Fibroblast of lung (primary cell): ENCODE measurements at regions not wholly inside any gene's neighbourhood (a gene's known extent, or its start where the extent isn't known, plus 50 kb on each side); places are given as distances from the start of the nearest gene placed in this dataset.

Source experiments
- EZH2 ChIP-seq: IDR thresholded peaks from 2 replicates; pipeline ENCODE4 v1.5.1; 2012; ENCODE audit warnings: low read length, control low read depth, mild to moderate bottlenecking; ENCODE audit errors: missing control alignments
- TF ChIP-seq, protein P1 (sequence below), 2 donors: IDR thresholded peaks in 1 of 2; conservative IDR thresholded peaks in 1 of 2; 1 replicate in 1 of 2; 2 replicates in 1 of 2; pipeline ENCODE4 v1.5.1; 2011 to 2012; ENCODE audit warnings: low read length in 2 of 2, control low read depth in 1 of 2, inconsistent platforms in 1 of 2, low read depth in 1 of 2, mild to moderate bottlenecking in 1 of 2

GRCh38 chr2:217054791-217055190 is 194.9 kb upstream of the TNP1 start:
- TF ChIP-seq EZH2 = no peak
- TF ChIP-seq, protein P1, sequence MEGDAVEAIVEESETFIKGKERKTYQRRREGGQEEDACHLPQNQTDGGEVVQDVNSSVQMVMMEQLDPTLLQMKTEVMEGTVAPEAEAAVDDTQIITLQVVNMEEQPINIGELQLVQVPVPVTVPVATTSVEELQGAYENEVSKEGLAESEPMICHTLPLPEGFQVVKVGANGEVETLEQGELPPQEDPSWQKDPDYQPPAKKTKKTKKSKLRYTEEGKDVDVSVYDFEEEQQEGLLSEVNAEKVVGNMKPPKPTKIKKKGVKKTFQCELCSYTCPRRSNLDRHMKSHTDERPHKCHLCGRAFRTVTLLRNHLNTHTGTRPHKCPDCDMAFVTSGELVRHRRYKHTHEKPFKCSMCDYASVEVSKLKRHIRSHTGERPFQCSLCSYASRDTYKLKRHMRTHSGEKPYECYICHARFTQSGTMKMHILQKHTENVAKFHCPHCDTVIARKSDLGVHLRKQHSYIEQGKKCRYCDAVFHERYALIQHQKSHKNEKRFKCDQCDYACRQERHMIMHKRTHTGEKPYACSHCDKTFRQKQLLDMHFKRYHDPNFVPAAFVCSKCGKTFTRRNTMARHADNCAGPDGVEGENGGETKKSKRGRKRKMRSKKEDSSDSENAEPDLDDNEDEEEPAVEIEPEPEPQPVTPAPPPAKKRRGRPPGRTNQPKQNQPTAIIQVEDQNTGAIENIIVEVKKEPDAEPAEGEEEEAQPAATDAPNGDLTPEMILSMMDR (conservative IDR thresholded peaks at IDR 0.05 in 1 of 2, IDR thresholded peaks at IDR 0.05 in 1 of 2; ENCODE audit: low read depth in 1 of 2, low read length in 2 of 2) = no peak
